HG02852 (cell line): ENCODE measurements at regions not wholly inside any gene's neighbourhood (a gene's known extent, or its start where the extent isn't known, plus 50 kb on each side); places are given as distances from the start of the nearest gene placed in this dataset.
"Not testable (repeated sequence)": the region's sequence is repeated elsewhere in the genome, so short reads cannot be mapped to it uniquely, and the experiment has no call there.

Source experiments
- ATAC-seq: cut with Tn5 transposase; IDR thresholded peaks from one replicate; pipeline ENCODE4 v1.9.1; 2021; ENCODE audit warnings: mild to moderate bottlenecking, moderate library complexity; ENCODE audit not compliant: unreplicated experiment

GRCh38 chr20:29762620-29763019, 1494.8 kb upstream of the DEFB115 start:
- ATAC-seq: no peak

GRCh38 chr20:29763821-29764511, 1493.5 kb upstream of the DEFB115 start:
- ATAC-seq: no peak

- ATAC-seq: not testable (repeated sequence)
These were observed 1492.4 kb upstream of the DEFB115 start for GRCh38 chr20:29764922-29765610.

GRCh38 chr20:29778033-29778432, 1479.4 kb upstream of the DEFB115 start:
- not testable (repeated sequence) for ATAC-seq

GRCh38 chr20:29781217-29781616, 1476.2 kb upstream of the DEFB115 start:
- ATAC-seq: not testable (repeated sequence)

GRCh38 chr20:29781891-29782290, 1475.6 kb upstream of the DEFB115 start:
- not testable (repeated sequence) for ATAC-seq

- ATAC-seq: not testable (repeated sequence)
These were observed 1470.0 kb upstream of the DEFB115 start for GRCh38 chr20:29787456-29787855.

GRCh38 chr20:29790510-29790909, 1467.0 kb upstream of the DEFB115 start:
- no peak for ATAC-seq

GRCh38 chr20:29831508-29831907, 1426.0 kb upstream of the DEFB115 start:
- not testable (repeated sequence) for ATAC-seq

GRCh38 chr20:29868014-29868413, 1389.5 kb upstream of the DEFB115 start:
- not testable (repeated sequence) for ATAC-seq

GRCh38 chr20:29868688-29869087, 1388.8 kb upstream of the DEFB115 start:
- ATAC-seq: not testable (repeated sequence)

GRCh38 chr20:29871816-29872215, 1385.6 kb upstream of the DEFB115 start:
- ATAC-seq: not testable (repeated sequence)

GRCh38 chr20:29873946-29874345, 1383.5 kb upstream of the DEFB115 start:
- ATAC-seq: no peak

- ATAC-seq: no peak
These were observed 1382.8 kb upstream of the DEFB115 start for GRCh38 chr20:29874476-29875202.

GRCh38 chr20:29875321-29876083, 1382.0 kb upstream of the DEFB115 start:
- not testable (repeated sequence) for ATAC-seq

- ATAC-seq: not testable (repeated sequence)
These were observed 1381.2 kb upstream of the DEFB115 start for GRCh38 chr20:29876084-29876910.

GRCh38 chr20:29876911-29877285, 1380.6 kb upstream of the DEFB115 start:
- ATAC-seq: no peak

- ATAC-seq: not testable (repeated sequence)
These were observed 1379.8 kb upstream of the DEFB115 start for GRCh38 chr20:29877411-29878280.

- peak; percentile 55 for ATAC-seq
These were observed 1379.2 kb upstream of the DEFB115 start for GRCh38 chr20:29878281-29878741.
